ENCODE measurements at regions not wholly inside any gene's neighbourhood (a gene's known extent, or its start where the extent isn't known, plus 50 kb on each side); places are given as distances from the start of the nearest gene placed in this dataset.

- no peak for TF ChIP-seq CTCF (IDR thresholded peaks at IDR 0.05; ENCODE audit: low read length)
- no peak for TF ChIP-seq EZH2 (IDR thresholded peaks at IDR 0.05; ENCODE audit: borderline replicate concordance, low read length)
Measured at GRCh38 chr12:124370384-124370783, 75.5 kb downstream of the RFLNA start.
